Right forelimb (tissue), 1 donor: ENCODE measurements at regions not wholly inside any gene's neighbourhood (a gene's known extent, or its start where the extent isn't known, plus 50 kb on each side); places are given as distances from the start of the nearest gene placed in this dataset.
"Not testable (repeated sequence)": the region's sequence is repeated elsewhere in the genome, so short reads cannot be mapped to it uniquely, and the experiment has no call there.

ENCODE experiments used
- DNase-seq: peaks from one replicate; pipeline ENCODE4 v3.0.0-alpha.2; 2018

- not testable (repeated sequence) for DNase-seq
Observed at GRCh38 chr15:89031637-89032285, 56.5 kb upstream of the ABHD2 start.

- no peak for DNase-seq
Observed at GRCh38 chr15:89034305-89034704, 54.0 kb upstream of the ABHD2 start.

GRCh38 chr15:89035150-89035549, 53.1 kb upstream of the ABHD2 start:
- DNase-seq = no peak

- no peak for DNase-seq
Observed at GRCh38 chr15:89035658-89036057, 52.6 kb upstream of the ABHD2 start.

- DNase-seq = no peak
Observed at GRCh38 chr15:89038146-89038545, 50.1 kb upstream of the ABHD2 start.
